Stimulated activated CD4-positive, alpha-beta T cell treated with anti-CD3 and anti-CD28 coated beads, Interleukin-1b, Interleukin-23, amount 100 ng/mL, for 24 hours (primary cell): ENCODE measurements at regions not wholly inside any gene's neighbourhood (a gene's known extent, or its start where the extent isn't known, plus 50 kb on each side); places are given as distances from the start of the nearest gene placed in this dataset.
"Not testable (repeated sequence)": the region's sequence is repeated elsewhere in the genome, so short reads cannot be mapped to it uniquely, and the experiment has no call there.

Experiments
- DNase-seq, 4 experiments: peaks; one replicate each; pipeline ENCODE4 v3.0.0-alpha.2; 2020; ENCODE audit warnings: low read depth in 4 of 4, low spot score in 1 of 4

DNA sequence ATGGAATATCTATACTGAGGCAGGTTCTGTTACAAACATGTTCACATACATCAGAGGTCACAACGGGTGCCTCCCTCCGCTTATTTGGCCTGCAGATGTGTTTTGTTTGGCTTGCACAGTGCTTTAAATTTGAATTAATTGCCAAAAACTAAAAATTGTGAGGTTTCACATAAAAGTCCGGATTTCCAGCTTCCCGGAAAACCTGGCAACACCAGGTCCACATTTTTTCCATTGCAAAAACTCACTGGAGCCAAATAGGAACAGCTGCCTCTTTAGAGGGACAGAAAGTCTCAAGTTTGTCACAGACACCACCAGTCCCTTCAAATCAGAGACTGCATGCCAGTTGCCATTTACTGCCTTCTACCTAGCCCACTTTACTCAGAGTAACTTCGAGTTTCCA, 205.9 kb upstream of the MDFIC2 start:
- DNase-seq: no peak

DNA sequence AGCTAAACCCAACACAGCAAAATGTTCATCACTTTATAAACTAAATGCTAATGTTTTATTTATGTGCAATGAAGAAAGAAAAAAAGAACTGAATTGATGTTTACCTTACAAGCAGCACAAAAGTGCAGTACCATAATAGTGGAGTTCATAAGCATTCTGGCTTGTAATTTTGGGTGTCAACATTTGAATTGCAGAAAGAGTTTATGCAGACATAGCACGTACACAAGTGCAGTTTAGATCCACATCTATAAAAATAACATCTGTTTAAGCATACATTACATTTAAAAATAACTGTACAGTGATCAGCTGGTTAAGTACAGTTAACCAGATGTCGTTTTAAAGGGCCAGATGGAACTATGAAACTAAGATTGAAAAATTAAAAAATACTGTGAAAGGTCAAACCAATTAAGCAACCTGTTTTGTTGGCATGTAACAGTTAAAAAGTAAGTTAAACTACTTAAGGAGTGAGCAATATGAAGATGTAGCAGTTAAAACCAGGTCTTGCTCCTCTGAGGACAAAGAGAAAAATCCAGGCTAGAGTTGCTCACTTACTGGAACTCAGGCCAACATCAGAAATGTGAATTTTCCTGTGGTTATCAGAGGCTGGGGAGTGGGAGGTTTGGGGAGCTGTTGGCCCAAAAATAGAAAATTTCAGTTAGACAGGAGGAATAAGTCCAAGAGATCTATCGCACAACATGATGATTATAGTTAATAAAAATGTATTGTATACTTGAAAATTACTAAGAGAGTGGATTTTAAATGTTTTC, 204.9 kb upstream of the MDFIC2 start:
- no peak for DNase-seq

DNA sequence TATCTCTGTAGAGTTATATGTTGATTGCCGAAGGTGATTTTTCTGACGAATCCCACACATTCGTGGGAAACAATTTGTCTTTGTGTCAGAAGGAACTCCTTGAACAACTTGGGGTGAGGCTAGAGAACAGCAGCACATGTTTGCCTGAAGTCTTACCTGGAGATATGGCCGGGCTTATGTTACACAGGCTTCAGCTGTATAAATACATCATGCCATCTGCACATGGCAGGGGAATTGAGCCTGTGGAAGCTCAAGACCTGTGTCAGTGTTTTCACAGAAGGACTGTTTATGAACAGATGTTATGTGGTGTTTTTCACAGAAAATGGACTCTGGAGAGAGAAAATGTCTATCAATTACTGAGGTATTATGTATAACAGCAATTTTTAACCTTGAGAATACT, 203.6 kb upstream of the MDFIC2 start:
- no peak for DNase-seq

DNA sequence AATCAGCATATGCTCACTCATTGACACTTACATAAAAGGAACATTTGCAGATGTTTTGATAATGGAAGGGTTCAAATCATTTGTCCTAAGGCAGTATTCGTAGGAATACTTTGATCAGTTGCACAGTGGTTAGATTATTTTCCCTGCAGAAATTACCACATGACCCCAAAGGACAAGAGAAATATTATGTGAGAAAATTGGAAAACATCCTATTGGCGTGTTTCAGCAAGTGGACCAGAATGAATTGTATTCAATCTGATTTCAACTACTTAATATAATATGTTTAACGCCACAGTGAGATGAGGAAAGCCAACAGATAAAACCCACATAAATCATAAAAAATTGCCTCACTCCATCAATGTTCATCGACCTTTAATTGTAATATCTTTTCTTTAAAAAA, 195.0 kb upstream of the MDFIC2 start:
- DNase-seq: no peak

DNA sequence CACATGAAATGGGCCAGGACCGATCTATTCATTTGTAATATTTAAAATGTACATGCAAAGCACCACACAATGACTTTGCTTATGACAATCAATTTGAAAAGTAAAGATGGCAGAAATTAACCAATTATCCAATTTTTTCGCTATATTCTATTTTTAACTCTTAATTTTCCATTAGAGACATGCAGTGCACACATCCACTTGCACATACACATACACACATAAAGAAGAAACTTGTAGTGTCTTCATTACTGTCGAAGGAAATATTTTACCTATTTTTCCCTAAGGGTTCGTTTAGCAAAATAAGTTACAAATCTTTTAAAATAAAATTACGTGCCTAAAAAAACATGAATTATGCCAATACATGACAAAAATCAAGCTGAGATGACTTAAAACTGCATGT, 194.3 kb upstream of the MDFIC2 start:
- no peak for DNase-seq

DNA sequence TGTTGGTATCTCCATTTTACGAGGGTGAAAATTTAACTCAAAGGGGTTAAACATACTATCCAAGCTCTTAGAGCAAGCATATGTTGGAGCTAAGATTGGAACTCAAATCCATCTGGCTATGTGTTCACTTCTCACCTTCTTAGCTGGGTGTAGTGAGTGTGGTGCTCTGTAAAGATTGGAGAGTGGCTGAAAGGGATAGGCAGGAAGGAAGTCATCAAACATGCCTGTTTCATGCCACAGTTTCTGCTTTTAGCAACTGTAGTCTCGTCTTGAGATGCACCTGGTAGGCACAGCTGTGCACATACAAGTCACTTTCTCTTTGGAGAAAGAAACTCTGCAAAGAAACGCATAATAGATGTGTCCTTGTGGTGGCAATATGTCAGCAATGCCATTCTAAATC, 189.1 kb upstream of the MDFIC2 start:
- no peak for DNase-seq

DNA sequence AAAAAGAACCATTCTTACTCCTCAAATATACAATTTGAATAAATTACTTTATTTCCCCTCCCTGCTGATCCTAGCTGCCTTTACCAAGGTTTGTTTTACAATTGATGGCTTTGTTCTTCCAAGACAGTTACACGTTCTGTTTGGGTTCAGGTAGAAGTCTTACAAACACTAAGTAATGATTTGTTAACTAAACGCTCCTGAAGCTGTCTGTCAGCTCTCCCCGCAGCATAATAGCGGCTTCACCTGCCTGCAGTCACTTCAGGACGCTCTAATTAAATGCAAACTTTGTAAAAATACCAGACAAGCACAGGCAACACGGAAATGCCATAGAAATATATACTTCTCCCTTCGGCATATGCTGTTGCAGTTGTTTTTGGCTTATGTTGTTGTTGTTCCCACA, 176.4 kb upstream of the MDFIC2 start:
- DNase-seq: no peak

DNA sequence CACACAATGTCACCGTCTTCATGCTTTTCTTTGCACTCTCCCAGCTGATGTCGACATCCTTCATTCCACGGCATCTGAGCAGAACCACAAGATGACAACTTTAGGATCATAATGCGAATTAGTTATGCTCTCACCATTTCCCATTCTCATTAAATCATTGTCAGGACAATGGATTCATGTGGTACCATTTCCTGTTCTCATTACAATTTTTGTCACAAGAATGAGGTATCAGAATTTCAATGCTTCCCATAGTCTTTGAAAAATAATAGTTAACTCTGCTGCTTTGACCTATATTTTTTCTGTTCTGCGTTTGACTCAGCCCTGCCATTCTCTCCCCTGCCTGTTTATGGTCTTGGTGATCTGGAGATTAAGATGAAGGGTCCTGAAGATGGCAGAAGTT, 175.7 kb upstream of the MDFIC2 start:
- DNase-seq: no peak

DNA sequence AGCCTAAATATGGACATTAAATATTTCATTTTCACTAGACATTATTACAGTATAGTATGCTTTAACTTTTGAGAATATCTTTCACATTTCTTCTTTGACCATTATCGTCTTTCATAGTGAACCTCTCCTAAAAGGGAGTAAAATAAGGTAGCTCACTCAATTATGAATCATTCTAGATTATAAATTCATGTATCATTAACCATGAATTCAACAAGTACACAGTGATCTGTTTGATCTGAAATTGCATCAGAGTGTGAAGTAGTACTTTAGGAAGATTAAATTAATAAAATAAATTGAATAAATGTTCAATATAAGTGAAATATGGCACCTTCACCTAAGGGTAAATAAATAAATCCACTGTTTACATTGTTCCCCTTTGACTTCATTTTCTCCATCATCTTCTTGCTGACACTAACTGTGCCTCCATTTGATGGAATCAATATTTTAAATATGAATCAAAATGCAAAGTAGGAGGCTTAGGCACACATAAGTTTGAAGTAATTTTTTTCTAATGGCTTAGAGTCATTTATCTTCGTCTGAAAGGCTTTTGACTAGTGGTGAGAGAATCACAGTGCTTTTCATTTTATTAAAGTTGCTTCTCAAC, 174.1 kb upstream of the MDFIC2 start:
- no peak for DNase-seq

DNA sequence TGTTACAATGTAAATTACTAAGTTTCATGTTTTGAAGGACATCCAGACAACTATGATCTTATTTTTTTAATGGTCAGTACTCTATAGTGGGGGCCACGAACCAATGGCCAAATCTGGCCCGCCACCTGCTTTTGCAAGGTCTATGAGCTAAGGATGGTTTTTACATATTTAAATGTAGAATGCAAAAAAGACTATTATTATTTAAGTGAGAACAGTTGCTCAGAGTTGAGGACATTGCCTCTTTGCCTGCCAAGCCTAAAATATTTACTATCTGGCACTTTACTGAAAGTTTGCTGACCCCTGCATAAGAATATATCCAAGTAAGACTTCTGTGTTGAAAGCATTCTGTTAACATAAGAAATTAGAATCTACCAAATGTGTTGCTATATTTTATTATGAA, 163.7 kb upstream of the MDFIC2 start:
- no peak for DNase-seq

DNA sequence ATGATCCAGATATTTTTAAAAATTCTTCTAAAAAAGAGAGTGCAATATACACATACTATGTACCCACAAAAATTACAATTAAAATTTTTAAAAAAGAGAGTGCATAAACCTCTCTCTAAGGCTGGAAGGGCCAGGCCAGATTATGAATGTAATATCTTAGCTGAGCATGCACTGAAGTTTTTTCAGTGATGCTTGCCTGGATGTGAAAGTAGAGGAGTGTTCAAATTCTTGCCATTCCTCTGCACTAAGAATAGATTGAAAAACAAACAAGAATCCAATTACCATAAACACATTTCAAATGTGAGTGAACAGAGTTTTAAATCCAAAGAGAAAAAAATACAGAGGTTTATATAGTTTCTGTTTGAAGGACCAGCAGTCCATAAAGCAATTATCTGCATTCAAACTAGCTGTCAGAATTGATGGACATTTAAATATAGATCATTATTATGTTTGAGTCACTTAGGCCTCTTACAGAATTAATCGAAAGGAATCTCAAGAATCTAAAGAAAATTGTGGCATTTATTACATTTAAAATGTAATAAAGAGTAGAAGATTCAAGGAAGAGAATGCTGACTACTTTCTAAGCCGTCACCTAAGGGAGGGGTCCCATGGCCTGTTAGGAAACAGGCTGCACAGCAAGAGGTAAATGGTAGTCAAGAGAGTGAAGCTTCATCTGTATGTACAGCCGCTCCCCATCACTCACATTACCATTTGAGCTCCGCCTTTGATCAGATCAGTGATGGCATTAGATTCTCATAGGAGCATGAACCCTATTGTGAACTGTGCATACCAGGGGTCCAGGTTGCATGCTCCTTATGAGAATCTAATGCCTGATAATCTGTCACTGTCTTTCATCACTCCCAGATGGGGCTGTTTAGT, 159.3 kb upstream of the MDFIC2 start:
- no peak for DNase-seq

DNA sequence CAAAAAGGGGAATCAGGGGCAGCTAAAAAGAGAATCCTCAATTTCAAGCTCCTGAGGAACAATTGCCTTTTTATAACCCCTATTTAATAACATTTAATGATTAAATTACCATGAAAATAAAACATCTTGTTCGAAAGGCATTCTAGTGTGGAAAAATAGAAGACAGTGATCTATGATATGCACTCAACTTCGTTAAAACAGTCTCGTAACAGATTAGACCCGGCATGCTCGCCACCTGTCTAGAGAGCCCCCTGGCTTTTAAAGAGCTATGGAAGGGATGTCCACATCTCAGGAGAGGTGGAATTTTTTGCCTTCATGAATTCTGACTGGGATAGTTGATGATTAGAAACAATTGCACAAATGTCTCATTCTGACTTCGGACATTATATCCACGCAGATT, 153.7 kb upstream of the MDFIC2 start:
- DNase-seq: no peak

DNA sequence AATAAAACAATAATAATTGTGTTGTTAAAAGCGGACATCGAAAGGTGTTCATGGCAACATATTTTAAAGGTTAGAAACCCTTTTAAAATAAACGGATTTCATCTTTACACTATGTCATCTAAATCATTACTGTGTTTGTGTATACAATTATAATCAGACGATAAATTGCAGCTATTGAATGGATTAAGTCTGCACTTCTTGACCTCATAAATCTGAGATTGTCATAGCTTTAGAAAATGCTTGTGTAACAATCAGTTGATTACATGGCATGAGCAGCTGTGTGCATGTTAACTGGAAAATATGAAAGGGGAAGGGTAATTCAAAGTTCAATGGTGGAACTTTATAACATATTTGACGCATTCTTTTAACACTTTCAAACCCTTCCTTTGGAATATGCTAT, 152.4 kb upstream of the MDFIC2 start:
- no peak for DNase-seq

DNA sequence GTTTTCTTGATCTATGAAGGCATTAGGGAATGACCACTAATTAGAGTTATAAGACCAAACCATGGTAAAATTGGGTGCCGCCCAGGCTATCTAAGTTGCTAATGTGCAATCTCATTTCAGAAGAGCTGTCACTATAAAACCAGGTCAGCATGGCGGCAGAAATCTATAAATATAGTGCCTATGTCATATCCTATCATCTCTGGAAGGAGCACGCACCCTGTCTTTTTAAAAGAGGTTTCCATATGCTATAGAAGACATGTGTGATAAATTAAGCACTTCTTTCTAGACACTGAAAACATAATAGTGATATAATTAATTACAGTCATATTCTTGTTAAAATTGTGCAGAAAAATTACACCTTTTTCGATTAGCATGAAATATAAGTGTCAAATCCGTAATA, 152.0 kb upstream of the MDFIC2 start:
- DNase-seq: no peak

DNA sequence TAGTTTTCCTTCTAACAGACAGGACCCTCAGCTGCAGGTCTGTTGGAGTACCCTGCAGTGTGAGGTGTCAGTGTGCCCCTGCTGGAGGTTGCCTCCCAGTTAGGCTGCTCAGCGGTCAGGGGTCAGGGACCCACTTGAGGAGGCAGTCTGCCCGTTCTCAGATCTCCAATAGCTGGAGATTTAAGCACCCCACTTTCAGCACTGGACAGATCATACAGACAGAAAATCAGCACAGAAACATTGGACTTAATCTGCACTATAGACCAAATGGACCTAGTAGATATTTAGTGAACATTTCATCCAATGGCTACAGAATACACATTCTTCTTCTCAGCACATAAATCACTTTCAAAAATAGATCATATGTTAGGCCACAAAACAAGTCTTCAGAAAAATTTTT, 137.8 kb upstream of the MDFIC2 start:
- DNase-seq: not testable (repeated sequence)

DNA sequence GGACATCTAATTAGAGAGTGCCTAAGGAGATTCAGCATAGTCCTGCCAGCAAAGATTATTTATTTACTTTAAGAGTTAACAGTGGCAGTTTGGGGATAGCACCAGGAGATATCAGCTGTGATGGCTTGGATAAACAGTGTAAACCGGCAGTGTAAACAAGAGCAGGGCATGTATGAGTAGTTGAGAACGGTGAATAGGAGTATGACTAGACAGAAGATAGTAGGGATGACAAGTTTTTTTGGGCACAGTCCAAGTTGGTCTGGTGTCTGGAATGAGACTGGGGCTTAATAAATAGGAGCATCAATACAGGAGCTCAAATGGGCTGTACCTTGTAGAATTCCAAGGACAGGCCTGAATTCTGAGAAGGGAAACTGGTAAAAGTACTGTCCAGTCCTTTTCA, 123.0 kb upstream of the MDFIC2 start:
- not testable (repeated sequence) for DNase-seq

DNA sequence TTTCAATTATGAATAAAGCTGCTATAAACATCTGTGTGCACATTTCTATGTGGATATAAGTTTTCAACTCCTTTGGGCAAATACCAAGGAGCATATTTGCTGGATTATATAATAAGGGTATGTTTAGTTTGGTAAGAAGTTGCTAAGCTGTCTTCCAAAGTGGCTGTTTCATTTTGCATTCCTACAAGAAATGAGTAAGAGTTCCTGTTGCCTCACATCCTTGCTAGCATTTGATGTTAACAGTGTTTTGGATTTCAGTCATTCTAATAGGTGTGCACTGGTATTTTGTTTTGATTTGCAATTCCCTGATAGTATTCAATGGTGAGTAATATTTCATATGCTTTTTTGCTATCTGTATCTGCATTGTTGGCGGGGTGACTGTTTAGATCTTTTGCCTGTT, 120.7 kb upstream of the MDFIC2 start:
- DNase-seq: no peak

DNA sequence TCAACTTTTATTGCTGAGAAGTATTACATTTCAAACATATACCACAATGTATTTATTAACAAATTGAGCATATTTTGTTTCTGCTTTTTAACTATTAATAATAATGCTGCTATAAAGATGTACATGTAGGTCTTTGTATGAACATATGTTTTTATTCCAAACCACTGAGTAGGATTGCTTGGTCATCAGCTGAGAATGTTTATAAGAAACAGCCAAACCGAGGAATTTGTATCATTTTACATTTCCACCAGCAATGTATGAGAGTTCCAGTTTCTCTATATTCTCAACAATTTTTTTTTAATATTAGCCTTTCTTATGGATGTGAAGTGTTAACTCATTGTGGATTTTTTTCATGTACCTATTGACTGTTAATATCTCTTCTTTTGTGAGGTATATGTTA, 119.5 kb upstream of the MDFIC2 start:
- DNase-seq: no peak

DNA sequence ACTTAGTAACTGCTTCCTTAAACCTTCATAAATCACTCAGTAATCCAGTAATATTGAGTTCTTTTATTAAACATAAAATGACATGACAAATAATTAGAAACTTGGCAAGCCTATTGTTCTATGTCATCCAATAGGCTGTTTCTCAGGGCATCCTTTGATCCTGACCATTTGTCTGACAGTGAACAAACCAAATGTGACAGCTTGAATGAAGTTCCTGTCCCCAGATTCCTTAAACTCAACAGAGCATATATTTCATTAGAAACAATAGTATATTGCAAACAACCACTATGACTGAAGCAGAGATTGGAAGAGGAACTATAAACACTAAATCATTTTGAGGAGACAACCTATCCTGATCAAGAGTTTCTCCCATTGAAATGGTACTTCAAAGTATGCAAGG, 113.6 kb upstream of the MDFIC2 start:
- DNase-seq: no peak

DNA sequence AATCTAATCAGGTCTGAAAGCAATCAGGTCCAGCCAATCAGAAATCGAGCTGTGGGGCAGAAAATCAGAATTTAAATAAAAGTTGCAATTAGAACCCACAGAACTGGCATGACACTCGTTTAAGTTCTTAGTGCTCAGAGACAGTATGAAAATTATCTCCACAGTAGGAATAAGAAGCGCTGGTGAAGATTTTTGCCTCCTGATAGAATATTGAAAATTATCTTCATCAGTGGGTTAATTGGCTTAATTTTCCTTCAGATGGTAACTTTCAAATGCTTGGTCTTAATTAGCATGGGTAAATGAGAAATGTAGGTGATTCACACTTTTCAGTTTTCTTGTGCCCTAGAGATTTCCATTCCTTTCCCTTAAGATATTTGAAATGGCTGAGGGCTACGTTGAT, 109.1 kb upstream of the MDFIC2 start:
- no peak for DNase-seq

DNA sequence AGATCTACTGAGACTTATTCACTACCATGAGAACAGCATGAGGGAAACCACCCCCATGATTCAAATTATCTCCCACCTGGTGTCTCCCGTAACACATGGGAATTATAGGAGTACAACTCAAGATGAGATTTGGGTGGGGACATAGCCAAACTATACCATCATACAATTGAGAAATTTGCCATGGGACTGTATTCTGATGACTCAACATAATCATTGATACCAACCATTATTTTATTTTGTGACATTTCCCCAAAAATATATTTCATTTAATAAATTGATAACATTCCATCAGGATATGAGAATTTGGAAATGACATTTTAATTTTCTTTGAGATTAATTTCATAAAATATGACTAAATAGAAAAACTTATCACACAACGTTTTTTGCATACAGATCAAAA, 96.6 kb upstream of the MDFIC2 start:
- no peak for DNase-seq

DNA sequence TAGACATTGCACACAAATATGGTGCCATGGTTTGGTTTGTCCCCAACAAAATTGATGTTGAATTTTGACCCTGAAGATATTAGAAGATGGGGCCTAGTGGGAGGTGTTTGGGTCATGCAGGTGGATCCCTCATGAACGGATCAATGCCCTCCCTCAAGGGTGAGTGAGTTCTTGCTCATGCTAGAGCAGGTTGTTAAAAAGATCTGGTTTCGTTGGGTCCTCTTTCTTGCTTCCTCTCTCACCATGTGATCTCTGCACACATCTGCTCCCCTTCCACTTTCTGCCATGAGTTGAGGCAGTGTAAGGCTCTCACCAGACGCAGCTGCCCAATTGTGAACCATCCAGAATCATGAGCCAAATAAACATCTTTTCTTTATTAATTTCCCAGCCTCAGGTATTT, 87.8 kb upstream of the MDFIC2 start:
- no peak for DNase-seq
